Activated CD4-positive, alpha-beta T cell treated with anti-CD3 and anti-CD28 coated beads, Interleukin-2, amount 10 ng/mL, durations not matched to agents 24 days and 14 days (primary cell): ENCODE measurements at regions not wholly inside any gene's neighbourhood (a gene's known extent, or its start where the extent isn't known, plus 50 kb on each side); places are given as distances from the start of the nearest gene placed in this dataset.
"Not testable (repeated sequence)": the region's sequence is repeated elsewhere in the genome, so short reads cannot be mapped to it uniquely, and the experiment has no call there.

Source experiments
- DNase-seq: peaks from one replicate; pipeline ENCODE4 v3.0.0; 2022
- H3K27ac Mint-ChIP-seq: one replicate; pipeline ENCODE4 v1.8.0; 2022; ENCODE audit warnings: mild to moderate bottlenecking, mixed read lengths
- H3K27me3 Mint-ChIP-seq: one replicate; pipeline ENCODE4 v1.8.0; 2022; ENCODE audit warnings: mixed read lengths
- H3K36me3 Mint-ChIP-seq: one replicate; pipeline ENCODE4 v1.8.0; 2022; ENCODE audit warnings: low read depth, mild to moderate bottlenecking, mixed read lengths
- H3K4me1 Mint-ChIP-seq: one replicate; pipeline ENCODE4 v1.8.0; 2021; ENCODE audit warnings: mixed read lengths
- H3K4me3 Mint-ChIP-seq: one replicate; pipeline ENCODE4 v1.8.0; 2022; ENCODE audit warnings: mild to moderate bottlenecking, moderate library complexity, mixed read lengths
- H3K9me3 Mint-ChIP-seq: one replicate; pipeline ENCODE4 v1.8.0; 2021; ENCODE audit warnings: mixed read lengths
- intact Hi-C: fragments of 100-400 bp; cut with micrococcal nuclease; formaldehyde crosslinking; loops from one replicate; pipeline ENCODE4 v1.15.1; 2023

- Mint-ChIP-seq H3K27me3 (peaks cover 25% of the 10 kb centered on the region), H3K4me1 (peaks cover 2% of the 10 kb centered on the region), H3K4me3 (no peak overlapping the region), H3K36me3 (no peaks in the 10 kb centered on the region), H3K9me3 (peaks cover 3% of the 10 kb centered on the region), H3K27ac (no peak overlapping the region)
- intact Hi-C loops: no loop called here
- no peak for DNase-seq
These were observed 51.2 kb upstream of the GATA2 start for GRCh38 chr3:128544190-128544589.

DNA sequence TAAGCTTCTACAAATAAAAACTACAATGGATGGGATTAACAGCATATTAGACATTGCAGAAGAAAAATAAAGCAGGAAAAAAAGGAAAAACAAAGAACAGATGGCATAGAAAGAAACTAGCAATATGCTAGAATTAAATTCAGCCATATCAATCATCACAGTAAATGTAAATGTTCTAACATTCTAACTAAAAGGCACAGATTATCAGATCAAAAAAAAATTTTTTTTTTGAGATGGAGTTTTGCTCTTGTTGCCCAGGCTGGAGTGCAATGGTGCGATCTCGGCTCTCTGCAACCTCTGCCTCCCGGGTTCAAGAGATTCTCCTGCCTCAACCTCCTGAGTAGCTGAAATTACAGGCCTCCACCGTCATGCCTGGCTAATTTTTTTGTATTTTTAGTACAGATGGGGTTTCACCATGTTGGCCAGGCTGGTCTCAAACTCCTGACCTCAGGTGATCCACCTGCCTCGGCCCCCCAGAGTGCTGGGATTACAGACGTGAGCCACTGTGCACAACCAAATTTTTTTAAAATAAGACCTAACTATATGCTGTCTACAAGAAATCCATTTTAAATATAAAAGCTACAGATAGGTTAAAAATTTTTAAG, 50.7 kb upstream of the GATA2 start:
- H3K27me3 Mint-ChIP-seq: peaks cover 26% of the 10 kb centered on the region
- DNase-seq, H3K4me3 Mint-ChIP-seq, intact Hi-C loops, H3K36me3 Mint-ChIP-seq, H3K27ac Mint-ChIP-seq, H3K9me3 Mint-ChIP-seq, H3K4me1 Mint-ChIP-seq: not testable (repeated sequence)
